Osteoblast (primary cell): ENCODE measurements at regions not wholly inside any gene's neighbourhood (a gene's known extent, or its start where the extent isn't known, plus 50 kb on each side); places are given as distances from the start of the nearest gene placed in this dataset.

Experiments
- DNase-seq: peaks from one replicate; pipeline ENCODE4 v3.0.0; 2011; ENCODE audit warnings: low spot score, mixed read lengths; ENCODE audit not compliant: insufficient read length; ENCODE audit errors: missing footprints
- H2AFZ ChIP-seq: 2 replicates; pipeline ENCODE4 v1.6.0; 2011; ENCODE audit warnings: mild to moderate bottlenecking, low read length
- H3K27ac ChIP-seq: 2 replicates; pipeline ENCODE4 v1.5.1; 2011; ENCODE audit warnings: mild to moderate bottlenecking, low read depth, low read length, moderate library complexity
- H3K27me3 ChIP-seq: 2 replicates; pipeline ENCODE4 v1.6.0; 2012; ENCODE audit warnings: mild to moderate bottlenecking, control low read depth, inconsistent platforms, low read length, moderate library complexity; ENCODE audit not compliant: insufficient read depth
- H3K36me3 ChIP-seq: 2 replicates; pipeline ENCODE4 v1.5.1; 2011; ENCODE audit warnings: mild to moderate bottlenecking, low read length, control low read depth, moderate library complexity; ENCODE audit not compliant: insufficient read depth
- H3K4me1 ChIP-seq: 2 replicates; pipeline ENCODE4 v1.5.1; 2011; ENCODE audit warnings: mild to moderate bottlenecking, low read length, control low read depth, moderate library complexity; ENCODE audit not compliant: insufficient read depth
- H3K4me2 ChIP-seq: 2 replicates; pipeline ENCODE4 v1.6.0; 2011; ENCODE audit warnings: mild to moderate bottlenecking, low read length; ENCODE audit not compliant: insufficient read depth
- H3K4me3 ChIP-seq: fragments of 200-600 bp; sonication (generic); 3 replicates; pipeline ENCODE4 v1.5.1; 2012; ENCODE audit warnings: mild to moderate bottlenecking, low read length, inconsistent platforms; ENCODE audit not compliant: insufficient read depth
- H3K79me2 ChIP-seq: 2 replicates; pipeline ENCODE4 v1.6.0; 2012; ENCODE audit warnings: mild to moderate bottlenecking, low read length, control low read depth, inconsistent platforms; ENCODE audit not compliant: insufficient read depth
- H3K9me3 ChIP-seq: 2 replicates; pipeline ENCODE4 v1.5.1; 2011; ENCODE audit warnings: low read depth, low read length, control low read depth
- H4K20me1 ChIP-seq: 2 replicates; pipeline ENCODE4 v1.6.0; 2012; ENCODE audit warnings: mild to moderate bottlenecking, low read length, control low read depth; ENCODE audit not compliant: insufficient read depth
- CTCF ChIP-seq: IDR thresholded peaks from 2 replicates; pipeline ENCODE4 v1.5.1; 2011; ENCODE audit warnings: mild to moderate bottlenecking, low read depth, low read length, moderate library complexity; ENCODE audit errors: extremely low read depth

- no peak for TF ChIP-seq CTCF
- H3K27me3 ChIP-seq = no peaks in the 10 kb centered on the region
These were observed 1282.4 kb upstream of the ADGRB3 start for GRCh38 chr6:67352717-67353116.

GRCh38 chr6:67350729-67351128 lies 1284.4 kb upstream of the ADGRB3 start:
- Histone ChIP-seq H3K4me2 (no peak overlapping the region), H3K27me3 (no peaks in the 10 kb centered on the region), H3K27ac (no peak overlapping the region), H3K4me3 (no peak overlapping the region), H2AFZ (no peak overlapping the region), H3K79me2 (no peaks in the 10 kb centered on the region), H4K20me1 (no peaks in the 10 kb centered on the region), H3K9me3 (peaks cover 6% of the 10 kb centered on the region), H3K36me3 (no peaks in the 10 kb centered on the region), H3K4me1 (no peaks in the 10 kb centered on the region)
- no peak for TF ChIP-seq CTCF
- no peak for DNase-seq

More at GRCh38 chr6:67352717-67353116, 1282.4 kb upstream of the ADGRB3 start:
- Histone ChIP-seq H3K36me3 (no peaks in the 10 kb centered on the region), H3K4me1 (no peaks in the 10 kb centered on the region), H3K9me3 (peaks cover 6% of the 10 kb centered on the region), H4K20me1 (no peaks in the 10 kb centered on the region), H3K4me2 (no peak overlapping the region), H3K79me2 (no peaks in the 10 kb centered on the region), H3K27ac (no peak overlapping the region), H2AFZ (no peak overlapping the region), H3K4me3 (no peak overlapping the region)
- no peak for DNase-seq

GRCh38 chr6:67345946-67346345 lies 1289.1 kb upstream of the ADGRB3 start:
- H3K27me3 ChIP-seq = no peaks in the 10 kb centered on the region
- H3K9me3 ChIP-seq = peaks cover 4% of the 10 kb centered on the region
- DNase-seq = no peak
- H3K4me2 ChIP-seq = no peak overlapping the region
- TF ChIP-seq CTCF = no peak
- H3K36me3 ChIP-seq = no peaks in the 10 kb centered on the region
- no peak overlapping the region for H2AFZ ChIP-seq
- no peak overlapping the region for H3K27ac ChIP-seq
- H4K20me1 ChIP-seq = no peaks in the 10 kb centered on the region
- no peaks in the 10 kb centered on the region for H3K79me2 ChIP-seq
- H3K4me1 ChIP-seq = no peaks in the 10 kb centered on the region
- no peak overlapping the region for H3K4me3 ChIP-seq

- TF ChIP-seq CTCF = no peak
- Histone ChIP-seq H3K9me3 (no peaks in the 10 kb centered on the region), H3K4me2 (no peak overlapping the region), H3K27me3 (no peaks in the 10 kb centered on the region), H3K27ac (no peak overlapping the region), H3K4me3 (no peak overlapping the region), H4K20me1 (no peaks in the 10 kb centered on the region), H2AFZ (no peak overlapping the region), H3K79me2 (no peaks in the 10 kb centered on the region), H3K4me1 (no peaks in the 10 kb centered on the region), H3K36me3 (no peaks in the 10 kb centered on the region)
- DNase-seq = no peak
These were observed 1299.1 kb upstream of the ADGRB3 start for GRCh38 chr6:67336014-67336413.
